ENCODE measurements at regions not wholly inside any gene's neighbourhood (a gene's known extent, or its start where the extent isn't known, plus 50 kb on each side); places are given as distances from the start of the nearest gene placed in this dataset.

- H3K9me3 Mint-ChIP-seq: peaks cover 9% of the 10 kb centered on the region
- intact Hi-C loops (cut with DNase I, micrococcal nuclease): no loop called here
- H3K36me3 Mint-ChIP-seq (ENCODE audit: low read depth): no peaks in the 10 kb centered on the region
- ChIA-PET POLR2A (no interaction called here), CTCF (no interaction called here)
- peaks cover 0 to 3% of the 10 kb centered on the region in 2 experiments for H3K9me3 ChIP-seq (ENCODE audit: control insufficient read depth in 1 of 2, insufficient read depth in 1 of 2, low read length in 2 of 2)
- H3K4me1 ChIP-seq (ENCODE audit: insufficient read depth, low read length): no peaks in the 10 kb centered on the region
- ATAC-seq (ENCODE audit: poor library complexity): no peak
- H3K4me3 ChIP-seq (ENCODE audit: low read length): no peak overlapping the region
- no peaks in the 10 kb centered on the region for H3K27me3 ChIP-seq (ENCODE audit: control insufficient read depth in 1 of 2, insufficient read depth in 2 of 2, low read length in 2 of 2)
- no peak for TF ChIP-seq CTCF (IDR thresholded peaks at IDR 0.05)
- no peak overlapping the region for H3K4me3 Mint-ChIP-seq
- DNase-seq: no peak
- no peaks in the 10 kb centered on the region for H3K27me3 Mint-ChIP-seq
- H3K4me1 Mint-ChIP-seq (ENCODE audit: low read depth): no peaks in the 10 kb centered on the region
- no peaks in the 10 kb centered on the region for H3K36me3 ChIP-seq (ENCODE audit: insufficient read depth, low read length)
- H3K27ac ChIP-seq (ENCODE audit: low read depth in 1 of 2, low read length in 2 of 2): no peak overlapping the region
- no peak overlapping the region for H3K27ac Mint-ChIP-seq
These were observed 517.0 kb upstream of the ID4 start for GRCh38 chr6:19320111-19320581.

- Mint-ChIP-seq H3K27ac (no peak overlapping the region), H3K4me1 (ENCODE audit: low read depth) (no peaks in the 10 kb centered on the region), H3K36me3 (ENCODE audit: low read depth) (no peaks in the 10 kb centered on the region), H3K27me3 (no peaks in the 10 kb centered on the region), H3K9me3 (peaks cover 8% of the 10 kb centered on the region), H3K4me3 (no peak overlapping the region)
- ATAC-seq (ENCODE audit: poor library complexity): no peak
- TF ChIP-seq CTCF (IDR thresholded peaks at IDR 0.05): no peak
- Histone ChIP-seq H3K9me3 (ENCODE audit: control insufficient read depth in 1 of 2, insufficient read depth in 1 of 2, low read length in 2 of 2) (peaks cover 0 to 4% of the 10 kb centered on the region in 2 experiments), H3K27ac (ENCODE audit: low read depth in 1 of 2, low read length in 2 of 2) (no peak overlapping the region), H3K4me1 (ENCODE audit: insufficient read depth, low read length) (no peaks in the 10 kb centered on the region), H3K4me3 (ENCODE audit: low read length) (no peak overlapping the region), H3K36me3 (ENCODE audit: insufficient read depth, low read length) (no peaks in the 10 kb centered on the region), H3K27me3 (ENCODE audit: control insufficient read depth in 1 of 2, insufficient read depth in 2 of 2, low read length in 2 of 2) (no peaks in the 10 kb centered on the region)
- DNase-seq: no peak
- ChIA-PET POLR2A (no interaction called here), CTCF (no interaction called here)
- intact Hi-C loops (cut with DNase I, micrococcal nuclease): no loop called here
These were observed 514.3 kb upstream of the ID4 start for GRCh38 chr6:19322691-19323485.

- H3K27ac Mint-ChIP-seq: no peak overlapping the region
These were observed 512.8 kb upstream of the ID4 start for GRCh38 chr6:19324376-19324775.

More at GRCh38 chr6:19324376-19324775, 512.8 kb upstream of the ID4 start:
- H3K36me3 ChIP-seq (ENCODE audit: insufficient read depth, low read length): no peaks in the 10 kb centered on the region
- H3K4me1 ChIP-seq (ENCODE audit: insufficient read depth, low read length): no peaks in the 10 kb centered on the region
- no peaks in the 10 kb centered on the region for H3K27me3 ChIP-seq (ENCODE audit: control insufficient read depth in 1 of 2, insufficient read depth in 2 of 2, low read length in 2 of 2)
- ChIA-PET POLR2A (no interaction called here), CTCF (no interaction called here)
- no peak overlapping the region for H3K4me3 ChIP-seq (ENCODE audit: low read length)
- ATAC-seq (ENCODE audit: poor library complexity) (no peak), DNase-seq (no peak)
- Mint-ChIP-seq H3K36me3 (ENCODE audit: low read depth) (no peaks in the 10 kb centered on the region), H3K4me1 (ENCODE audit: low read depth) (no peaks in the 10 kb centered on the region), H3K4me3 (no peak overlapping the region), H3K27me3 (no peaks in the 10 kb centered on the region), H3K9me3 (peaks cover 5% of the 10 kb centered on the region)
- intact Hi-C loops (cut with DNase I, micrococcal nuclease): no loop called here
- no peak for TF ChIP-seq CTCF (IDR thresholded peaks at IDR 0.05)
- H3K9me3 ChIP-seq (ENCODE audit: control insufficient read depth in 1 of 2, insufficient read depth in 1 of 2, low read length in 2 of 2): peaks cover 0 to 4% of the 10 kb centered on the region in 2 experiments
- no peak overlapping the region for H3K27ac ChIP-seq (ENCODE audit: low read depth in 1 of 2, low read length in 2 of 2)

Measured in CD4-positive, alpha-beta T cell (primary cell).